ENCODE measurements at regions not wholly inside any gene's neighbourhood (a gene's known extent, or its start where the extent isn't known, plus 50 kb on each side); places are given as distances from the start of the nearest gene placed in this dataset.

- no peak overlapping the region for H3K4me3 ChIP-seq (ENCODE audit: low read length)
- no peak for TF ChIP-seq CTCF (IDR thresholded peaks at IDR 0.05; ENCODE audit: insufficient read depth, low read depth, low read length, missing control alignments)
- DNase-seq (ENCODE audit: low read depth) = no peak
Measured at GRCh38 chrX:82466994-82467393, 1041.1 kb upstream of the POU3F4 start.

Data from epithelial cell of esophagus (primary cell).